ENCODE measurements at regions not wholly inside any gene's neighbourhood (a gene's known extent, or its start where the extent isn't known, plus 50 kb on each side); places are given as distances from the start of the nearest gene placed in this dataset.

DNA sequence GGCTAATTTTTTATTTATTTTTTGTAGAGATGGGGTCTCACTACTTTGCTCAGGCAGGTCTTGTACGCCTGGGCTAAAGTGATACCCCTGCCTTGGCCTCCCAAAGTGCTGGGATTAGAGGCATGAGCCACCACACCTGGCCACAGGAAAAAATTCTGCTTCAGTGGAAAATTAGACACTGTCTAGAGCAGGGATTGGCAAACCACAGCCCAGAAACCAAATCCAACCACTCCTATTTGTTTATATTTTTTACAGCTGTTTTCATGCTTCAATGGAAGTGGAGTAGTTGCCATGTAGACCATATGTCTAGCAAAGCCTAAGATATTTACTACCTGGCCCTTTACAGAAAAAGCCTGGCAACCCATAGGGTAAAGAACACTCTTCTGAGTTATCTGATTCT lies 123.7 kb upstream of the MRI1 start:
- TF ChIP-seq, protein P1, sequence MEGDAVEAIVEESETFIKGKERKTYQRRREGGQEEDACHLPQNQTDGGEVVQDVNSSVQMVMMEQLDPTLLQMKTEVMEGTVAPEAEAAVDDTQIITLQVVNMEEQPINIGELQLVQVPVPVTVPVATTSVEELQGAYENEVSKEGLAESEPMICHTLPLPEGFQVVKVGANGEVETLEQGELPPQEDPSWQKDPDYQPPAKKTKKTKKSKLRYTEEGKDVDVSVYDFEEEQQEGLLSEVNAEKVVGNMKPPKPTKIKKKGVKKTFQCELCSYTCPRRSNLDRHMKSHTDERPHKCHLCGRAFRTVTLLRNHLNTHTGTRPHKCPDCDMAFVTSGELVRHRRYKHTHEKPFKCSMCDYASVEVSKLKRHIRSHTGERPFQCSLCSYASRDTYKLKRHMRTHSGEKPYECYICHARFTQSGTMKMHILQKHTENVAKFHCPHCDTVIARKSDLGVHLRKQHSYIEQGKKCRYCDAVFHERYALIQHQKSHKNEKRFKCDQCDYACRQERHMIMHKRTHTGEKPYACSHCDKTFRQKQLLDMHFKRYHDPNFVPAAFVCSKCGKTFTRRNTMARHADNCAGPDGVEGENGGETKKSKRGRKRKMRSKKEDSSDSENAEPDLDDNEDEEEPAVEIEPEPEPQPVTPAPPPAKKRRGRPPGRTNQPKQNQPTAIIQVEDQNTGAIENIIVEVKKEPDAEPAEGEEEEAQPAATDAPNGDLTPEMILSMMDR (IDR thresholded peaks at IDR 0.05), result no peak
- TF ChIP-seq EP300 (IDR thresholded peaks at IDR 0.05) (no peak), POLR2AphosphoS5 (IDR thresholded peaks at IDR 0.05) (no peak)
